Astrocyte (in vitro differentiated cells and primary cell): ENCODE measurements at regions not wholly inside any gene's neighbourhood (a gene's known extent, or its start where the extent isn't known, plus 50 kb on each side); places are given as distances from the start of the nearest gene placed in this dataset.

ENCODE experiments used
- DNase-seq: peaks from one replicate; pipeline ENCODE4 v3.0.0-alpha.2; 2010; ENCODE audit warnings: low read depth
- FAIRE-seq: peaks from 2 replicates; lab custom pipeline; 2011; peaks lifted over from hg19 to GRCh38; lab: Jason Lieb, UNC
- H2AFZ ChIP-seq: 2 replicates; pipeline ENCODE4 v1.6.0; 2012; ENCODE audit warnings: low read depth, low read length, inconsistent platforms
- H3K27ac ChIP-seq: 2 replicates; pipeline ENCODE4 v1.5.1; 2011; ENCODE audit warnings: low read depth, low read length, inconsistent platforms
- H3K27me3 ChIP-seq: 2 replicates; pipeline ENCODE4 v1.6.0; 2011; ENCODE audit warnings: low read length, inconsistent platforms; ENCODE audit not compliant: insufficient read depth
- H3K36me3 ChIP-seq: 2 replicates; pipeline ENCODE4 v1.5.1; 2011; ENCODE audit warnings: low read length, inconsistent platforms; ENCODE audit not compliant: insufficient read depth
- H3K4me1 ChIP-seq: 2 replicates; pipeline ENCODE4 v1.5.1; 2011; ENCODE audit warnings: low read length, inconsistent platforms; ENCODE audit not compliant: insufficient read depth
- H3K4me2 ChIP-seq: 2 replicates; pipeline ENCODE4 v1.6.0; 2012; ENCODE audit warnings: low read length, inconsistent platforms
- H3K4me3 ChIP-seq: 2 replicates; pipeline ENCODE4 v1.5.1; 2011; ENCODE audit warnings: low read depth, mild to moderate bottlenecking, low read length, inconsistent platforms; ENCODE audit not compliant: insufficient read depth
- H3K79me2 ChIP-seq: 2 replicates; pipeline ENCODE4 v1.6.0; 2012; ENCODE audit warnings: mild to moderate bottlenecking, low read length, inconsistent platforms; ENCODE audit not compliant: insufficient read depth
- H3K9ac ChIP-seq: 2 replicates; pipeline ENCODE4 v1.6.0; 2012; ENCODE audit warnings: mild to moderate bottlenecking, low read length, inconsistent platforms
- H3K9me3 ChIP-seq: 2 replicates; pipeline ENCODE4 v1.5.1; 2012; ENCODE audit warnings: low read depth, mild to moderate bottlenecking, low read length, inconsistent platforms; ENCODE audit not compliant: insufficient read depth
- H4K20me1 ChIP-seq: 2 replicates; pipeline ENCODE4 v1.6.0; 2012; ENCODE audit warnings: low read length, inconsistent platforms; ENCODE audit not compliant: insufficient read depth
- H3K27ac Mint-ChIP-seq: one replicate; pipeline ENCODE4 v1.8.0; 2021; ENCODE audit warnings: mild to moderate bottlenecking, mixed read lengths; ENCODE audit not compliant: unreplicated experiment
- H3K27me3 Mint-ChIP-seq: one replicate; pipeline ENCODE4 v1.8.0; 2021; ENCODE audit warnings: low read depth, mixed read lengths; ENCODE audit not compliant: unreplicated experiment
- H3K36me3 Mint-ChIP-seq: one replicate; pipeline ENCODE4 v1.8.0; 2021; ENCODE audit warnings: low read depth, mixed read lengths; ENCODE audit not compliant: unreplicated experiment
- H3K4me1 Mint-ChIP-seq: one replicate; pipeline ENCODE4 v1.8.0; 2021; ENCODE audit warnings: low read depth, mixed read lengths; ENCODE audit not compliant: unreplicated experiment
- H3K4me3 Mint-ChIP-seq: one replicate; pipeline ENCODE4 v1.8.0; 2021; ENCODE audit warnings: mild to moderate bottlenecking, moderate library complexity, mixed read lengths; ENCODE audit not compliant: unreplicated experiment
- H3K9me3 Mint-ChIP-seq: one replicate; pipeline ENCODE4 v1.8.0; 2021; ENCODE audit warnings: mild to moderate bottlenecking, mixed read lengths; ENCODE audit not compliant: unreplicated experiment
- EZH2 ChIP-seq: IDR thresholded peaks from 2 replicates; pipeline ENCODE4 v1.6.1; 2012; ENCODE audit warnings: mild to moderate bottlenecking, low read length, inconsistent platforms; ENCODE audit not compliant: insufficient read depth
- TF ChIP-seq, protein P1 (sequence below): IDR thresholded peaks from 2 replicates; pipeline ENCODE4 v1.5.1; 2011; ENCODE audit warnings: low read depth, mild to moderate bottlenecking, inconsistent platforms, low read length, moderate library complexity; ENCODE audit not compliant: insufficient read depth

DNA sequence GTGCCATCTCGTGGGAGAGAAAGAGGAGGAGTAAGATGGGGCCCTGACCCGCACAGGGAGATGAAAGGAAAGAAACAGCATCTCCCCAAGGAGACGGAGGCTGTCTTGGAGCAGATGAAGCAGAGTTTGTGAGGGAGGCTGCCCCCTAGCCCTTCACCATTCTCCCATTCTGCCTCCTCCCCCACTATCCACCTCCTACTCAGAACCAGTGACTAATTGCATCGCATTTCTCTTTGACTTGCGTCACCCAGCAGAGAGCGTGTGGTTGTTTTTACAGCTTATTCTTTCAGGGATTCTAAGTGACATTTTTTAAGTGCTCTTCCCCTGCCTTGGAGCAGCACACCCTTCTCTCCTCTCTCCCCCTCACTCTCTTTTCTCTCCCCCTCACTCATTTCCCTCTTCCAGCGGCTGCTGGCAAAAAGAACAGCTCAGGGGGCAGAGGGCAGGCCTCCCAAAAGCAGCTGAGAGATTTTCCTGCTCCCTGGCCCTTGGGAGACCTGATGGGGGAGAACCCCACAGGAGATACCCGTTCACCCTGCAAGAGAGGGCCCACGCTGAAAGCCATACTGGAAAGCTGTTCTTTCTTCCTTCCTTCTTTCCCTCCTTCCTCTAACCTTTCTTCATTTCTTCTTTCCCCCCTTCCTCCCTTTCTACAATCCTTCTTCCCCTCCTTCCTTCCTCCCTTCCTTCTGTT is 91.8 kb downstream of the MRPL46 start:
- H3K4me3 Mint-ChIP-seq: peak overlapping the region; percentile 35
- peak overlapping the region; percentile 91 for H2AFZ ChIP-seq
- H3K9me3 ChIP-seq: no peaks in the 10 kb centered on the region
- peaks cover 38% of the 10 kb centered on the region for H3K4me1 ChIP-seq
- peaks cover 31% of the 10 kb centered on the region for H3K4me1 Mint-ChIP-seq
- H3K27ac Mint-ChIP-seq: peak overlapping the region; percentile 97
- H3K36me3 Mint-ChIP-seq: no peaks in the 10 kb centered on the region
- FAIRE-seq (no peak), DNase-seq (peak; percentile 91)
- peaks cover 14% of the 10 kb centered on the region for H3K27me3 Mint-ChIP-seq
- H3K27me3 ChIP-seq: no peaks in the 10 kb centered on the region
- peak overlapping the region; percentile 91 for H3K9ac ChIP-seq
- peak overlapping the region; percentile 17 for H3K4me3 ChIP-seq
- H3K4me2 ChIP-seq: peak overlapping the region; percentile 83
- no peaks in the 10 kb centered on the region for H3K79me2 ChIP-seq
- TF ChIP-seq EZH2: no peak
- TF ChIP-seq, protein P1, sequence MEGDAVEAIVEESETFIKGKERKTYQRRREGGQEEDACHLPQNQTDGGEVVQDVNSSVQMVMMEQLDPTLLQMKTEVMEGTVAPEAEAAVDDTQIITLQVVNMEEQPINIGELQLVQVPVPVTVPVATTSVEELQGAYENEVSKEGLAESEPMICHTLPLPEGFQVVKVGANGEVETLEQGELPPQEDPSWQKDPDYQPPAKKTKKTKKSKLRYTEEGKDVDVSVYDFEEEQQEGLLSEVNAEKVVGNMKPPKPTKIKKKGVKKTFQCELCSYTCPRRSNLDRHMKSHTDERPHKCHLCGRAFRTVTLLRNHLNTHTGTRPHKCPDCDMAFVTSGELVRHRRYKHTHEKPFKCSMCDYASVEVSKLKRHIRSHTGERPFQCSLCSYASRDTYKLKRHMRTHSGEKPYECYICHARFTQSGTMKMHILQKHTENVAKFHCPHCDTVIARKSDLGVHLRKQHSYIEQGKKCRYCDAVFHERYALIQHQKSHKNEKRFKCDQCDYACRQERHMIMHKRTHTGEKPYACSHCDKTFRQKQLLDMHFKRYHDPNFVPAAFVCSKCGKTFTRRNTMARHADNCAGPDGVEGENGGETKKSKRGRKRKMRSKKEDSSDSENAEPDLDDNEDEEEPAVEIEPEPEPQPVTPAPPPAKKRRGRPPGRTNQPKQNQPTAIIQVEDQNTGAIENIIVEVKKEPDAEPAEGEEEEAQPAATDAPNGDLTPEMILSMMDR: no peak
- no peaks in the 10 kb centered on the region for H3K36me3 ChIP-seq
- peak overlapping the region; percentile 97 for H3K27ac ChIP-seq
- H4K20me1 ChIP-seq: no peaks in the 10 kb centered on the region
- peaks cover 3% of the 10 kb centered on the region for H3K9me3 Mint-ChIP-seq

DNA sequence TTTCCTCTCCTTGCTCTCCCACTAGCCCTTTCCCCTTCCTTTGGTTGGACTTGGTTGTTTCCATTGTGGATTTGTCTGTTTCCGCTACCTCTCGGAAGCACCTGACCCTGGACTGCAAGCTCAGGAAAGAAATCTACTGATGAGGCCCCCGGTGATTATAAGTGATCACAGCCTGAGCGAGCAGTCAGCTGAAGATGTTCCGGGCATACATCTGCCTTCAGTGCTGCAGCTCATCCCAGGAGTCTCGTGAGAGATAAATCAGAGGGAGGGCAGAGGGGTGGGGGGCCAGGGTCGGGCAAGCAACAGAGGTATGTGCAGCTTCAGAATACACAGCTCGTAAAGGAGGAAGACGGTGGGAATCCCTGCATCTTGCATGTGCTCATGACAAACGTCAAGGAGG is 102.1 kb downstream of the MRPL46 start:
- no peaks in the 10 kb centered on the region for H3K27me3 ChIP-seq

More for the DNA sequence above, 102.1 kb downstream of the MRPL46 start:
- Histone ChIP-seq H2AFZ (no peak overlapping the region), H3K27ac (no peak overlapping the region), H3K36me3 (no peaks in the 10 kb centered on the region), H3K9ac (no peak overlapping the region), H3K4me2 (no peak overlapping the region), H3K9me3 (no peaks in the 10 kb centered on the region), H3K4me3 (no peak overlapping the region), H4K20me1 (no peaks in the 10 kb centered on the region), H3K79me2 (no peaks in the 10 kb centered on the region), H3K4me1 (no peaks in the 10 kb centered on the region)
- Mint-ChIP-seq H3K27ac (no peak overlapping the region), H3K9me3 (peaks cover 2% of the 10 kb centered on the region), H3K36me3 (no peaks in the 10 kb centered on the region), H3K4me1 (no peaks in the 10 kb centered on the region), H3K27me3 (peaks cover 43% of the 10 kb centered on the region), H3K4me3 (no peak overlapping the region)
- TF ChIP-seq EZH2: no peak
- TF ChIP-seq, protein P1: no peak
- DNase-seq (no peak), FAIRE-seq (no peak)
